HCT116 (cell line): ENCODE measurements at regions not wholly inside any gene's neighbourhood (a gene's known extent, or its start where the extent isn't known, plus 50 kb on each side); places are given as distances from the start of the nearest gene placed in this dataset.

Experiments
- ATAC-seq: fragments of 200-7000 bp; cut with Tn5 transposase; 2 replicates; pipeline ENCODE4 v1.9.1; 2020; ENCODE audit warnings: mild to moderate bottlenecking, moderate library complexity
- BruUV-seq: library from RNA; stranded (reverse); fragments of 400-500 nt; replicated peaks from 2 replicates; lab custom pipeline; 2021; lab: Mats Ljungman, UMichigan
- CTCF ChIA-PET: fragments of 300-600 bp; sonication (Branson Sonifier 250); formaldehyde crosslinking; loops from one replicate; lab custom pipeline; 2021; ENCODE audit warnings: antibody characterized with exemption; lab: Charles Lee
- POLR2A ChIA-PET: fragments of 300-600, 350-600 bp; sonication (Branson Sonifier 250); formaldehyde crosslinking; loops from one replicate; lab custom pipeline; 2021; ENCODE audit warnings: antibody characterized with exemption; lab: Charles Lee
- RAD21 ChIA-PET, 2 experiments: fragments of 300-600 bp; sonication (Branson Sonifier 250); formaldehyde crosslinking; loops; one replicate each; lab custom pipeline; 2023; ENCODE audit warnings: low total read pairs in 2 of 2; ENCODE audit not compliant: uncharacterized antibody in 2 of 2, unreplicated experiment in 2 of 2, low non-redundant PET in 1 of 2; lab: Charles Lee
- DNase-seq: peaks from one replicate; pipeline ENCODE4 v3.0.0-alpha.2; 2010; ENCODE audit warnings: low read depth, low spot score
- H2AFZ ChIP-seq: fragments of 200-600 bp; shearing (Covaris generic), sonication (generic); 2 replicates; pipeline ENCODE4 v1.6.1; 2017; ENCODE audit warnings: low read depth, mixed run types, mixed read lengths, antibody characterized with exemption, low read length; ENCODE audit not compliant: poor library complexity, severe bottlenecking
- H3K27ac ChIP-seq: 2 replicates; pipeline ENCODE4 v1.5.1; 2012; ENCODE audit warnings: low read depth, low read length
- H3K27me3 ChIP-seq: fragments of 200-600 bp; sonication (generic); 2 replicates; pipeline ENCODE4 v1.6.1; 2016; ENCODE audit warnings: mixed run types, low read length, mixed read lengths; ENCODE audit not compliant: insufficient read depth
- H3K36me3 ChIP-seq, 2 experiments: fragments of 200-500 bp in 1 of 2; fragments of 200-600 bp in 1 of 2; sonication (Bioruptor generic) in 1 of 2; sonication (generic) in 1 of 2; 2 replicates each; pipeline versions ENCODE4 v1.5.1 to v1.6.1; 2014 to 2016; ENCODE audit warnings: low read length in 2 of 2, inconsistent platforms in 1 of 2, mixed read lengths in 1 of 2, mixed run types in 1 of 2; ENCODE audit not compliant: insufficient read depth in 2 of 2, control insufficient read depth in 1 of 2
- H3K4me1 ChIP-seq, 2 experiments: fragments of 200-600 bp in 1 of 2; sonication (generic) in 1 of 2; 2 replicates each; pipeline versions ENCODE4 v1.5.1 to v1.6.1; 2012 to 2017; ENCODE audit warnings: low read length in 2 of 2, inconsistent platforms in 1 of 2, mild to moderate bottlenecking in 1 of 2, mixed read lengths in 1 of 2, mixed run types in 1 of 2, moderate library complexity in 1 of 2; ENCODE audit not compliant: insufficient read depth in 2 of 2, control insufficient read depth in 1 of 2
- H3K4me2 ChIP-seq: fragments of 200-600 bp; sonication (generic); 2 replicates; pipeline ENCODE4 v1.6.1; 2017; ENCODE audit warnings: mixed run types, low read length, mixed read lengths
- H3K4me3 ChIP-seq, 2 experiments: fragments of 200-600 bp in 1 of 2; sonication (generic) in 1 of 2; replicated peaks in 1 of 2; 2 replicates each; pipeline ENCODE4 v1.5.1; 2011 to 2016; ENCODE audit warnings: low read length in 2 of 2, control low read depth in 1 of 2, low read depth in 1 of 2, mild to moderate bottlenecking in 1 of 2, mixed read lengths in 1 of 2, mixed run types in 1 of 2
- H3K79me2 ChIP-seq: fragments of 200-600 bp; sonication (generic); 2 replicates; pipeline ENCODE4 v1.6.1; 2017; ENCODE audit warnings: mild to moderate bottlenecking, mixed run types, low read length, moderate library complexity, mixed read lengths; ENCODE audit not compliant: insufficient read depth
- H3K9ac ChIP-seq: fragments of 200-600 bp; sonication (generic); 2 replicates; pipeline ENCODE4 v1.6.1; 2016; ENCODE audit warnings: low read length, mixed read lengths
- H3K9me2 ChIP-seq: fragments of 200-600 bp; sonication (generic), shearing (Covaris generic); 2 replicates; pipeline ENCODE4 v1.6.1; 2017; ENCODE audit warnings: mixed run types, mild to moderate bottlenecking, moderate library complexity; ENCODE audit not compliant: insufficient read depth
- H3K9me3 ChIP-seq, 2 experiments: fragments of 200-500 bp in 1 of 2; fragments of 200-600 bp in 1 of 2; sonication (Bioruptor generic) in 1 of 2; sonication (generic) in 1 of 2; 2 replicates each; pipeline ENCODE4 v1.6.1; 2014 to 2017; ENCODE audit warnings: low read length in 2 of 2, mixed read lengths in 2 of 2, inconsistent platforms in 1 of 2, low read depth in 1 of 2, mild to moderate bottlenecking in 1 of 2, mixed run types in 1 of 2, moderate library complexity in 1 of 2; ENCODE audit not compliant: control insufficient read depth in 1 of 2, insufficient read depth in 1 of 2
- H4K20me1 ChIP-seq: fragments of 200-600 bp; sonication (generic), shearing (Covaris generic); 2 replicates; pipeline ENCODE4 v1.6.1; 2017; ENCODE audit warnings: mixed run types, mild to moderate bottlenecking, moderate library complexity; ENCODE audit not compliant: insufficient read depth
- ATF3 ChIP-seq: IDR thresholded peaks from 2 replicates; pipeline ENCODE4 v1.6.1; 2012
- CEBPB ChIP-seq: IDR thresholded peaks from 2 replicates; pipeline ENCODE4 v1.6.1; 2012; ENCODE audit warnings: low read depth
- EGR1 ChIP-seq: IDR thresholded peaks from 2 replicates; pipeline ENCODE4 v1.6.1; 2012; ENCODE audit warnings: low read depth
- ELF1 ChIP-seq: IDR thresholded peaks from 2 replicates; pipeline ENCODE4 v1.6.1; 2012; ENCODE audit warnings: low read depth, borderline replicate concordance
- EZH2 ChIP-seq: fragments of 200-600 bp; sonication (generic); IDR thresholded peaks from 2 replicates; pipeline ENCODE4 v1.6.1; 2017; ENCODE audit warnings: antibody characterized with exemption, mixed run types
- EZH2phosphoT487 ChIP-seq: fragments of 200-600 bp; IDR thresholded peaks from 2 replicates; pipeline ENCODE4 v1.6.1; 2018; ENCODE audit warnings: antibody characterized with exemption, borderline replicate concordance
- JUND ChIP-seq: IDR thresholded peaks from 2 replicates; pipeline ENCODE4 v1.6.1; 2012
- MAX ChIP-seq: IDR thresholded peaks from 2 replicates; pipeline ENCODE4 v1.6.1; 2012
- POLR2A ChIP-seq: IDR thresholded peaks from 2 replicates; pipeline ENCODE4 v1.7.0; 2011; ENCODE audit warnings: borderline replicate concordance; ENCODE audit not compliant: insufficient read depth, insufficient read length; ENCODE audit errors: extremely low read depth
- RAD21 ChIP-seq: IDR thresholded peaks from 2 replicates; pipeline ENCODE4 v1.6.1; 2012; ENCODE audit warnings: low read depth, mild to moderate bottlenecking
- SRF ChIP-seq: IDR thresholded peaks from 2 replicates; pipeline ENCODE4 v1.6.1; 2012; ENCODE audit warnings: low read depth
- YY1 ChIP-seq: IDR thresholded peaks from 2 replicates; pipeline ENCODE4 v1.6.1; 2011; ENCODE audit warnings: low read length, low read depth, moderate library complexity, mild to moderate bottlenecking; ENCODE audit not compliant: insufficient replicate concordance; ENCODE audit errors: extremely low read depth
- ZBTB33 ChIP-seq: IDR thresholded peaks from 2 replicates; pipeline ENCODE4 v1.6.1; 2011; ENCODE audit warnings: mild to moderate bottlenecking, low read length, moderate library complexity; ENCODE audit not compliant: insufficient replicate concordance; ENCODE audit errors: extremely low read depth
- ZFX ChIP-seq: fragments of 450-650 bp; IDR thresholded peaks from 2 replicates; pipeline ENCODE4 v1.6.1; 2017
- ZNF274 ChIP-seq: fragments of 200-500 bp; sonication (Bioruptor generic); IDR thresholded peaks from 2 replicates; pipeline ENCODE4 v1.6.1; 2014; ENCODE audit warnings: mild to moderate bottlenecking, low read depth, low read length, inconsistent platforms
- intact Hi-C: fragments of 100-400 bp; cut with micrococcal nuclease; formaldehyde crosslinking; loops from 2 replicates; pipeline ENCODE4 v1.10.0; 2022
- TF ChIP-seq, protein P1 (sequence below), 3 experiments: fragments of 200-600 bp in 1 of 3; sonication (generic) in 1 of 3; IDR thresholded peaks in 2 of 3; conservative IDR thresholded peaks in 1 of 3; 2 replicates each; pipeline ENCODE4 v1.5.1; 2012 to 2017; ENCODE audit warnings: low read depth in 2 of 3, low read length in 2 of 3, antibody characterized with exemption in 1 of 3, borderline replicate concordance in 1 of 3, control low read depth in 1 of 3, mild to moderate bottlenecking in 1 of 3, mixed read lengths in 1 of 3, mixed run types in 1 of 3, moderate library complexity in 1 of 3; ENCODE audit not compliant: insufficient read depth in 1 of 3

- TF ChIP-seq, protein P1, sequence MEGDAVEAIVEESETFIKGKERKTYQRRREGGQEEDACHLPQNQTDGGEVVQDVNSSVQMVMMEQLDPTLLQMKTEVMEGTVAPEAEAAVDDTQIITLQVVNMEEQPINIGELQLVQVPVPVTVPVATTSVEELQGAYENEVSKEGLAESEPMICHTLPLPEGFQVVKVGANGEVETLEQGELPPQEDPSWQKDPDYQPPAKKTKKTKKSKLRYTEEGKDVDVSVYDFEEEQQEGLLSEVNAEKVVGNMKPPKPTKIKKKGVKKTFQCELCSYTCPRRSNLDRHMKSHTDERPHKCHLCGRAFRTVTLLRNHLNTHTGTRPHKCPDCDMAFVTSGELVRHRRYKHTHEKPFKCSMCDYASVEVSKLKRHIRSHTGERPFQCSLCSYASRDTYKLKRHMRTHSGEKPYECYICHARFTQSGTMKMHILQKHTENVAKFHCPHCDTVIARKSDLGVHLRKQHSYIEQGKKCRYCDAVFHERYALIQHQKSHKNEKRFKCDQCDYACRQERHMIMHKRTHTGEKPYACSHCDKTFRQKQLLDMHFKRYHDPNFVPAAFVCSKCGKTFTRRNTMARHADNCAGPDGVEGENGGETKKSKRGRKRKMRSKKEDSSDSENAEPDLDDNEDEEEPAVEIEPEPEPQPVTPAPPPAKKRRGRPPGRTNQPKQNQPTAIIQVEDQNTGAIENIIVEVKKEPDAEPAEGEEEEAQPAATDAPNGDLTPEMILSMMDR (IDR thresholded peaks at IDR 0.05 in 2 of 3, conservative IDR thresholded peaks at IDR 0.05 in 1 of 3; ENCODE audit: borderline replicate concordance in 1 of 3, insufficient read depth in 1 of 3, low read depth in 2 of 3, low read length in 2 of 3): no peak
- TF ChIP-seq MAX: no peak
- no peak for TF ChIP-seq ZFX
- TF ChIP-seq EGR1: no peak
- no peak for TF ChIP-seq JUND
- TF ChIP-seq SRF: no peak
- no peak for TF ChIP-seq ATF3
- no peak for TF ChIP-seq YY1
- TF ChIP-seq EZH2phosphoT487: no peak
- TF ChIP-seq ELF1: no peak
- no peak for TF ChIP-seq EZH2
These were observed 120.3 kb upstream of the GOLGA8J start (continued) for GRCh38 chr15:29962407-29962806.

DNA sequence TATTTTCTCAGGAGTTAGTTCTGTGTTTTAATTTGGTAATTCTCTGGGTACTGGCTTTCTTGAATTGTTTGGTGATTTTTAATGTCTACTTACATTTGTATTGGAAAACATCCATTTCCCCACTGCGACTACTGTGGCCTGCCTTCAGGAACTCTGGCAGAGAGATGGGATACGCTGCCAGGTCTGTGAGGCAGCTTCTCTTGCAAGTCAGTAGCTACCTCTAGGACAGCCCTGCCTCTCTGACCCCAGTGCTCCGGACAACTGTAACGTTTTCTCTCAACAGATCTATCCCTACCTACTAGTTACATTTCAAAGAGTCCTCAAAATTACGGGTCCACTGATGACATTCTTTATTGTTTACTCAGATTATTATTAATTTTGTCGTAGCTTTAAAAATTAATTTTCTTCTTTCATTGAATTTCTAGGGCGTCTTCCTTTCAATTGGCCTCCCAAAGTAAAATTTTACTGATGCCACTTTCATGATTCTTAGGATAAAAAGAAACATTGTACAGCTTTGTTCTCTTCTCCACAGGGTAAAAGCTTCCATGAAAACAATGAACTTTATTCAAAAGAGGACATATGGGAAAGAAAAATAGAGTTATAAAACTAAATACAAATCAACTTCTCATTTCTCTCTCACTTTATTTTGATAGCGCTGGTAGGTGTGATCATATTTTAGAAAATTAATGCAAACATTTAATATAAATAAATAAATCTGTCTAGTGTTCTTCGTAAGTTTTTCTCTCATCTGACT lies 123.2 kb upstream of the GOLGA8J start:
- no peak overlapping the region for H2AFZ ChIP-seq
- H4K20me1 ChIP-seq: no peaks in the 10 kb centered on the region
- H3K9me2 ChIP-seq: no peaks in the 10 kb centered on the region
- POLR2A ChIA-PET: no interaction called here
- ATAC-seq (no peak), DNase-seq (no peak)
- H3K4me3 ChIP-seq: no peak overlapping the region
- H3K79me2 ChIP-seq: no peaks in the 10 kb centered on the region
- BruUV-seq: no TSS peak
- H3K4me1 ChIP-seq: no peaks in the 10 kb centered on the region
- no peak overlapping the region for H3K9ac ChIP-seq
- no peak overlapping the region for H3K27ac ChIP-seq
- H3K9me3 ChIP-seq: no peaks in the 10 kb centered on the region
- CTCF ChIA-PET: no interaction called here
- RAD21 ChIA-PET: no interaction called here
- intact Hi-C loops: no loop called here
- H3K36me3 ChIP-seq: no peaks in the 10 kb centered on the region
- no peaks in the 10 kb centered on the region for H3K27me3 ChIP-seq
- no peak overlapping the region for H3K4me2 ChIP-seq
- TF ChIP-seq CEBPB (no peak), ZBTB33 (no peak), MAX (no peak), EZH2phosphoT487 (no peak), ZNF274 (no peak), ATF3 (no peak), EZH2 (no peak), POLR2A (no peak), ELF1 (no peak), RAD21 (no peak), ZFX (no peak), EGR1 (no peak)
- TF ChIP-seq, protein P1 (IDR thresholded peaks at IDR 0.05 in 2 of 3, conservative IDR thresholded peaks at IDR 0.05 in 1 of 3; ENCODE audit: borderline replicate concordance in 1 of 3, insufficient read depth in 1 of 3, low read depth in 2 of 3, low read length in 2 of 3): no peak
